ENCODE measurements at regions not wholly inside any gene's neighbourhood (a gene's known extent, or its start where the extent isn't known, plus 50 kb on each side); places are given as distances from the start of the nearest gene placed in this dataset.

DNA sequence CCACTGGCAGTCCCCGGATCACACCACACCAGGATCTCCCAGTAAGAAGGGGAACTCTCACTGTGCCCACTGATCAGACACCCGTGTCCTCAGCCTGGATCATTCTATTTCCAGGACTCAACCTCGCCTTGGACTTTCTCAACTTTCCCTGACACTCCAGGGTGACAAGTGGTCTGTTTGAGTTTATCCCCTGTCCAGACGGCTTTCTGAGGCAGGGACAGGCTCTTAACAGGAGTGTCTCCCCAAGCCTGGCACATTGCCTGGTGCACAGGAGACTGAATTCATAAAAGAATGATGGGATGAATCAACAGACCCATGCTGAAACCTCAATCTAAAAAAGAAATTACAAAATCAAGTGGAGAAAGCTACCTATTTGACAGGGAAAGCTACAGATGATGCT is 606.6 kb downstream of the EFNB2 start:
- no peaks in the 10 kb centered on the region for H3K27me3 ChIP-seq (replicated peaks; ENCODE audit: control insufficient read depth, insufficient read depth, low read length, poor library complexity, severe bottlenecking)
- H3K27ac ChIP-seq (ENCODE audit: insufficient read depth, low read length, poor library complexity, severe bottlenecking) = no peak overlapping the region
- no peak for DNase-seq
- no peaks in the 10 kb centered on the region for H3K36me3 ChIP-seq (ENCODE audit: control insufficient read depth, insufficient read depth, low read length)
- H3K9me3 ChIP-seq (ENCODE audit: control insufficient read depth, low read length) = no peaks in the 10 kb centered on the region
- no peaks in the 10 kb centered on the region for H3K4me1 ChIP-seq (ENCODE audit: control insufficient read depth, insufficient read depth, low read length, poor library complexity, severe bottlenecking)
- H3K4me3 ChIP-seq (ENCODE audit: insufficient read depth, low read depth, low read length, poor library complexity, severe bottlenecking) = no peak overlapping the region

DNA sequence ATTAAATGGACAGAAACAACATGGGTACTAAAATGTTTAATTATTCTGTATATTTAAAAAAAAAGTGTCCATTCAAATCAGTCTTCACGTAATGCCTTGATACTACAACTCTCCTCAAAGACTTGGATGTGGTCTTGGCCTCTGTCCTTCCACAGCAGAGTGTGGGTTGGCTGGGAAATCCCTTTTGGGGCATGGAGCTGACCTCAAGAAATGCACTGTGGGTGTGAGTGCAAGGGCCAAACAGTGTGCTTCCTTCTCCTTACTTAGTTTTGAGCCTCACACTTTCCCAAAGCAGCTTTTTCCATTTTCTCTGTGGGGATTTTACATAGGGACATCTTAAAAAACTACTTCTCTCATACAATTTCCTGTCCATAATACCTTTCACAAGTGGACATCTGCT is 607.4 kb downstream of the EFNB2 start:
- Histone ChIP-seq H3K27ac (ENCODE audit: insufficient read depth, low read length, poor library complexity, severe bottlenecking) (no peak overlapping the region), H3K9me3 (ENCODE audit: control insufficient read depth, low read length) (no peaks in the 10 kb centered on the region)
- no peak for DNase-seq

DNA sequence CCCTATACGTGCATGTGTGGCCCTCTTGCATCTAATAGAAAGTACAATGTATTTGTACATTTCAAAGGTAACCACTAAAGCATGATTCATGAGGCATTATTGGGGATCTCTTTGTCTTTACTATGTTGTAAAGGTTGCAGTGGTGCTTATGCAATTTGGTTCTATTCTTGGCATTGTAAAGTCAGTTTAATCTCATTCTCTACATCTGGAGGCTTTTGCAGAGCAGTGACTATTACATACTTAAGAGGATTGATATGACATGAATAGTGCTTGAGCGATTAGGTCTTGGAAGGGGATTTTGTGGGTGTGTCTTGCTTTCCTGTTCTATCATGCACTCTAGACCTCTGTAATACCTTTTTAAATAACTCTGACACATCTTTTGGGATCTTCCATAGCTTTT is 610.0 kb downstream of the EFNB2 start:
- Histone ChIP-seq H3K4me3 (ENCODE audit: insufficient read depth, low read depth, low read length, poor library complexity, severe bottlenecking) (no peak overlapping the region), H3K9me3 (ENCODE audit: control insufficient read depth, low read length) (no peaks in the 10 kb centered on the region), H3K27me3 (replicated peaks; ENCODE audit: control insufficient read depth, insufficient read depth, low read length, poor library complexity, severe bottlenecking) (no peaks in the 10 kb centered on the region), H3K4me1 (ENCODE audit: control insufficient read depth, insufficient read depth, low read length, poor library complexity, severe bottlenecking) (no peaks in the 10 kb centered on the region), H3K27ac (ENCODE audit: insufficient read depth, low read length, poor library complexity, severe bottlenecking) (no peak overlapping the region), H3K36me3 (ENCODE audit: control insufficient read depth, insufficient read depth, low read length) (no peaks in the 10 kb centered on the region)
- DNase-seq = no peak

More for the DNA sequence above, 607.4 kb downstream of the EFNB2 start:
- no peaks in the 10 kb centered on the region for H3K36me3 ChIP-seq (ENCODE audit: control insufficient read depth, insufficient read depth, low read length)
- no peak overlapping the region for H3K4me3 ChIP-seq (ENCODE audit: insufficient read depth, low read depth, low read length, poor library complexity, severe bottlenecking)
- H3K27me3 ChIP-seq (replicated peaks; ENCODE audit: control insufficient read depth, insufficient read depth, low read length, poor library complexity, severe bottlenecking) = no peaks in the 10 kb centered on the region
- H3K4me1 ChIP-seq (ENCODE audit: control insufficient read depth, insufficient read depth, low read length, poor library complexity, severe bottlenecking) = no peaks in the 10 kb centered on the region

DNA sequence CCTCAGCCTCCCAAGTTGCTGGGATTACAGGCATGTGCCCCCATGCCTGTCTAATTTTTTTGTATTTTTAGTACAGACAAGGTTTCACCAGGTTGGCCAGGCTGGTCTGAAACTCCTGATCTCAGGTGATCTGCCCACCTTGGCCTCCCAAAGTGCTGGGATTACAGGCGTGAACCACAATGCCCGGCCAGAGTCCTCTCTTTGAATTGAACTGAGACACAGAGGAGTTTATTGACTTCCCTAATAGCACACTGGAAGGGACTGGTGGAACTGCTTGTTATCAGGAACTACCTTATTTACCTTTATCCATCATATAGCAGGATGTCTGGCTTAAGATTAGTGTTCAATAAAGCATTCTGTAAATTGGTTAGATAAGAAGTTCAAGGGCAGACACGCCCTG is 613.8 kb downstream of the EFNB2 start:
- H3K9me3 ChIP-seq (ENCODE audit: control insufficient read depth, low read length) = no peaks in the 10 kb centered on the region

DNA sequence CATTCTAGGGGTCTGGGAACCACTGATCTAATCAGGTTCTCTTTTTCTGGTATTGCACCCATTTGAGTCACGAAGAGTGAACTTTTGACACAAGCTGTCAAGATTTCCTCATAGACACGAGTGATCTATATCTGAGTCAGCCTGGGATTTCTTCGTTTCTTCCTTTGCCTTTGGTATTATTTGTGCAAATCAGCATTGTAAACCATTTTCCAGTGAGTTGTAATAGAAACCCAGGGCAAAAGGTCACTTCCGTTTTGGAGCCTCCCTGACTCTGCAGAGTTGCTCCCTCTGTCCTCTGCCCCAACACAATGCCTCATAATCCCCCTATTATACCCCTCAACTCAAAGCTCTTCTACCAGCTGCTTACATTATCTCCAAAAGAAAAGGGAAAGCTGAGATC is 615.1 kb downstream of the EFNB2 start:
- no peak overlapping the region for H3K27ac ChIP-seq (ENCODE audit: insufficient read depth, low read length, poor library complexity, severe bottlenecking)
- no peaks in the 10 kb centered on the region for H3K4me1 ChIP-seq (ENCODE audit: control insufficient read depth, insufficient read depth, low read length, poor library complexity, severe bottlenecking)
- no peak for DNase-seq
- H3K4me3 ChIP-seq (ENCODE audit: insufficient read depth, low read depth, low read length, poor library complexity, severe bottlenecking) = no peak overlapping the region
- H3K27me3 ChIP-seq (replicated peaks; ENCODE audit: control insufficient read depth, insufficient read depth, low read length, poor library complexity, severe bottlenecking) = no peaks in the 10 kb centered on the region
- H3K36me3 ChIP-seq (ENCODE audit: control insufficient read depth, insufficient read depth, low read length) = no peaks in the 10 kb centered on the region
- no peaks in the 10 kb centered on the region for H3K9me3 ChIP-seq (ENCODE audit: control insufficient read depth, low read length)

More for the DNA sequence above, 613.8 kb downstream of the EFNB2 start:
- Histone ChIP-seq H3K27ac (ENCODE audit: insufficient read depth, low read length, poor library complexity, severe bottlenecking) (no peak overlapping the region), H3K4me1 (ENCODE audit: control insufficient read depth, insufficient read depth, low read length, poor library complexity, severe bottlenecking) (no peaks in the 10 kb centered on the region), H3K4me3 (ENCODE audit: insufficient read depth, low read depth, low read length, poor library complexity, severe bottlenecking) (no peak overlapping the region), H3K36me3 (ENCODE audit: control insufficient read depth, insufficient read depth, low read length) (no peaks in the 10 kb centered on the region), H3K27me3 (replicated peaks; ENCODE audit: control insufficient read depth, insufficient read depth, low read length, poor library complexity, severe bottlenecking) (no peaks in the 10 kb centered on the region)
- no peak for DNase-seq

DNA sequence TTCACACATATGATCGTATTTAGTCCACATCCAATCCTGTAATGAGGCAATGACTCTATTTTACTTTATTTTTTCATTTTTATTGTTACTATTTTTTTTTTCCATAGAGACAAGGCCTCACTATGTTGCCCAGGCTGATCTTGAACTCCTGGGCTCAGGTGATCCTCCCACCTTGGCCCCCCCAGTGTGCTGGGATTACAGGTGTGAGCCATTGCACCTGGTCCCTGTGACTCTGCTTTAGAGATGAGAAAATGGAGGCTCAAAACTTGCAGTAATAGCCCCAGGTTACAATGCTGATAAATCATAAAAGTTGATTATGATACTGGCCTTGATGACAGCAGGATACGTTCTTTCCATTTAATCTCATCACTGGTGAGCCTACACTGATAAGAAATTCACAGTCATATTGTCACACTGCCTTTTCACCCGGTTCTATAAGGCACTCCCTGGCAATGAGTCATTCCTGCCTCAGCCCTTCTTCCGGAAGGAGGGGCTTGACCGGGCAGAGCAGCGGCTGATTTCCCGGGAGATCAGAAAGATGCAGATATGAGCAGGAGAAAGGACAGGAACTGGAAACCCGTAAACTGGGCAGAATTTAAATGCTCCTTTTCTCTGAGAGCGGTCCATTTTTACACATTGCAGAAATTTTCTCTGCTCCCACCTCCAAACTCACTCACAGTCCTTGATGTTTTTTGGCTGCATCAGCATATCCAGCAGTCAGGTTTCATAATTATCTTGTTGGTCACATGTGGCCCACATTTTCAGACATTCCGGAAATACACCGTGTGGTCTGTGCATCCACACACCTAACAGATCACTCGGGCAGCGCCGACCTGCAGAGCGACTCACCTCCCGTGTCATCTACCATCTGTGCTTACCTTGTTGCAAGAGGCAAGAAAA is 616.4 kb downstream of the EFNB2 start:
- Histone ChIP-seq H3K27me3 (replicated peaks; ENCODE audit: control insufficient read depth, insufficient read depth, low read length, poor library complexity, severe bottlenecking) (no peaks in the 10 kb centered on the region), H3K4me1 (ENCODE audit: control insufficient read depth, insufficient read depth, low read length, poor library complexity, severe bottlenecking) (no peaks in the 10 kb centered on the region), H3K36me3 (ENCODE audit: control insufficient read depth, insufficient read depth, low read length) (no peaks in the 10 kb centered on the region), H3K9me3 (ENCODE audit: control insufficient read depth, low read length) (no peaks in the 10 kb centered on the region), H3K27ac (ENCODE audit: insufficient read depth, low read length, poor library complexity, severe bottlenecking) (no peak overlapping the region), H3K4me3 (ENCODE audit: insufficient read depth, low read depth, low read length, poor library complexity, severe bottlenecking) (no peak overlapping the region)
- DNase-seq = no peak

DNA sequence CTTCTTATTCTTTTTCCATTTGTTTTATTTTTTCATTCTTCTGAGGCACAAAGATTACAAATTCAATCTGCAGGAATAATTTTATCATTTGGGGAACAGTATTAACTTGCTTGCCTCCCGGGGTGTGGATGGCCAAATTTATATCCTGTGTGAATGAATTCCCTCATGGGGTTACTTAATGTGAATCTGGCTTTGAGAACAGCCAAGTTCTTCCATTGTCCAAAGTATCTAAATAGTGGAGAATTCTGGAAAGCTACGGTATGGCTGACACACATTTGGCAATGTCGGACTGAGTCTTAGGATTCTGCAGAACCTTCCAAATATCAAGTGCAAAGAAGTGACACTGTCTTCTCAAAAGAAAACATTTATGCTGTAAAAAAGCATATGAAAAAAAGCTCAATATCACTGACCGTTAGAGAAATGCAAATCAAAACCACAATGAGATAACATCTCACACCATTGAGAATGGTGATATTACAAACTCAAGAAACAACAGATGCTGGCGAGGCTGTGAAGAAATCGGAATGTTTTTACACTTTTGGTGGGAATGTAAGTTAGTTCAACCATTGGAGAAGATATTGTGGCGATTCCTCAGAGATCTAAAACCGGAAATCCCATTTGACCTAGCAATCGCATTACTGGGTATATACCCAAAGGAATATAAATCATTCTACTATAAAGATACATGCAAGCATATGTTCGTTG is 620.2 kb downstream of the EFNB2 start:
- no peak overlapping the region for H3K4me3 ChIP-seq (ENCODE audit: insufficient read depth, low read depth, low read length, poor library complexity, severe bottlenecking)

DNA sequence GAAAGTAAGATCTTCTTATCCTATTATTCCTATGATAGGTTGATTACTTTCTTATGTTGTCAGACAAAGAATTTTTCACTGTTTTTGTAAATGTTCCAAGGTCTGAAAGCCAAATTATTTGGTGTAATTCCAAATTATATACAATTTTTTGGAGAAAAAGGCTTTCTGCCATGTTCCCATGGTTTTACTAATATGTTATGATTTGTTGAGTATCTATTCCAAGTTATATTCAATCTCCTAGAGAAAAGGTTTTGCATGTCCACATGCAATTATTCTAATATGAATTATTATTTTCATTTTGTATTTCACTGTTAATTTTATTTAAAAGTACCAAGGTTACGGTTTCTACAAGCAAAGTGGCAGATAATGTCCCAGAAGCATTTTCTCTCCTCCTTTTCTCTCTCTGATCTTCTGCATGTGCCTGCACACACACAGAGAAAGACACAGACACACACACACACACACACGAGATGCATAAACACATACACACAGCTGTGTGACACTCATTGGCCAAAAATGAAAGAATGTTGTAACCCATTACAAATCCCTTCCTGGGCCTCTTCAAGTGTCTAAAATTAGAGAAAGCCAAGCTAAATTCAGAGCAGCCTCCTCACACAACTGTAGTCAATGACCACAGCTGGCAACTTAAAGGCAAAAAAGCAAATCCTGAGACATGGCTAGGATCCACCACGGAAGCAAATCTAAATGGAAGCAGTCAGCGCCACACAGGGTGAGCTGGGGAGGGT is 621.0 kb downstream of the EFNB2 start:
- no peaks in the 10 kb centered on the region for H3K4me1 ChIP-seq (ENCODE audit: control insufficient read depth, insufficient read depth, low read length, poor library complexity, severe bottlenecking)
- no peak overlapping the region for H3K27ac ChIP-seq (ENCODE audit: insufficient read depth, low read length, poor library complexity, severe bottlenecking)
- no peaks in the 10 kb centered on the region for H3K27me3 ChIP-seq (replicated peaks; ENCODE audit: control insufficient read depth, insufficient read depth, low read length, poor library complexity, severe bottlenecking)
- H3K4me3 ChIP-seq (ENCODE audit: insufficient read depth, low read depth, low read length, poor library complexity, severe bottlenecking) = no peak overlapping the region
- H3K9me3 ChIP-seq (ENCODE audit: control insufficient read depth, low read length) = no peaks in the 10 kb centered on the region
- DNase-seq = no peak
- H3K36me3 ChIP-seq (ENCODE audit: control insufficient read depth, insufficient read depth, low read length) = no peaks in the 10 kb centered on the region

More for the DNA sequence above, 620.2 kb downstream of the EFNB2 start:
- DNase-seq = no peak
- Histone ChIP-seq H3K27me3 (replicated peaks; ENCODE audit: control insufficient read depth, insufficient read depth, low read length, poor library complexity, severe bottlenecking) (no peaks in the 10 kb centered on the region), H3K27ac (ENCODE audit: insufficient read depth, low read length, poor library complexity, severe bottlenecking) (no peak overlapping the region), H3K4me1 (ENCODE audit: control insufficient read depth, insufficient read depth, low read length, poor library complexity, severe bottlenecking) (no peaks in the 10 kb centered on the region), H3K36me3 (ENCODE audit: control insufficient read depth, insufficient read depth, low read length) (no peaks in the 10 kb centered on the region), H3K9me3 (ENCODE audit: control insufficient read depth, low read length) (no peaks in the 10 kb centered on the region)

DNA sequence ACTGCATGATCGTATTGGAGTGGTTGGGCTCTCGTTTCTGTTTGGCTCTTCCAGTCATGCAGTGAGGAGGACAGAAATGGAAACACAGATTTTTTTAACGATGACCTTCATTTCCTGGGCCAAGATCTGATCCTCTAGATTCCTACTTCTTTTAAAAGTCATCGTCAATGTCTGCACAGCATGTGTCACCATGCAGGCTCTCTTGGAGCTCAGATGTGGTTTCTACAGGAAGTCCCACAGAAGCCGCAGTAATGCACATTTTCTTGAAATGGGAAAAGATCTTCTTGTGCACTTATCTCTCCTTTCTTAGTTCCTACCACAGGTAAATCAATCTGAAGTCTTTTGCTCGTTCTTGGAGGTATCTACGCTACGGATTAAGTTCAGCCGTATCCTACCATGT is 626.9 kb downstream of the EFNB2 start:
- no peak overlapping the region for H3K4me3 ChIP-seq (ENCODE audit: insufficient read depth, low read depth, low read length, poor library complexity, severe bottlenecking)
- peaks cover 2% of the 10 kb centered on the region for H3K4me1 ChIP-seq (ENCODE audit: control insufficient read depth, insufficient read depth, low read length, poor library complexity, severe bottlenecking)
- no peaks in the 10 kb centered on the region for H3K36me3 ChIP-seq (ENCODE audit: control insufficient read depth, insufficient read depth, low read length)
- H3K27ac ChIP-seq (ENCODE audit: insufficient read depth, low read length, poor library complexity, severe bottlenecking) = no peak overlapping the region
- H3K27me3 ChIP-seq (replicated peaks; ENCODE audit: control insufficient read depth, insufficient read depth, low read length, poor library complexity, severe bottlenecking) = no peaks in the 10 kb centered on the region
- DNase-seq = no peak
- H3K9me3 ChIP-seq (ENCODE audit: control insufficient read depth, low read length) = no peaks in the 10 kb centered on the region
